ENCODE measurements at regions not wholly inside any gene's neighbourhood (a gene's known extent, or its start where the extent isn't known, plus 50 kb on each side); places are given as distances from the start of the nearest gene placed in this dataset.

- Histone ChIP-seq H3K4me1 (ENCODE audit: insufficient read depth, low read length) (no peaks in the 10 kb centered on the region), H2AK5ac (ENCODE audit: insufficient read length, low read length) (no peak overlapping the region), H4K5ac (ENCODE audit: insufficient read length, low read depth, low read length) (no peak overlapping the region), H4K8ac (replicated peaks; ENCODE audit: insufficient read length, low read depth, low read length) (no peak overlapping the region), H2BK120ac (ENCODE audit: low read depth, low read length, poor library complexity, severe bottlenecking) (no peak overlapping the region), H2BK15ac (ENCODE audit: low read depth, low read length) (no peak overlapping the region), H3K9ac (ENCODE audit: extremely low read depth, insufficient read length, low read length) (no peak overlapping the region), H3K27ac (ENCODE audit: insufficient read length, low read depth, low read length) (no peak overlapping the region), H3K14ac (ENCODE audit: insufficient read depth, low read length) (no peak overlapping the region), H3T11ph (ENCODE audit: low read length) (no peak overlapping the region), H2AFZ (ENCODE audit: low read length) (no peak overlapping the region), H2BK5ac (ENCODE audit: insufficient read length, low read length) (no peak overlapping the region), H2BK12ac (ENCODE audit: insufficient read length, low read depth, low read length) (no peak overlapping the region), H3K79me2 (ENCODE audit: insufficient read depth, low read length) (no peaks in the 10 kb centered on the region), H3K4ac (ENCODE audit: low read depth, low read length) (no peak overlapping the region), H3K56ac (ENCODE audit: insufficient read length, low read depth, low read length) (no peak overlapping the region), H3K18ac (ENCODE audit: insufficient read length, low read depth, low read length) (no peak overlapping the region), H4K20me1 (ENCODE audit: control insufficient read depth, insufficient read depth, insufficient read length) (no peaks in the 10 kb centered on the region), H2BK20ac (ENCODE audit: low read depth, low read length, poor library complexity, severe bottlenecking) (no peak overlapping the region), H4K91ac (ENCODE audit: insufficient read length, low read depth, low read length) (no peak overlapping the region), H3K27me3 (ENCODE audit: insufficient read depth, low read length) (no peaks in the 10 kb centered on the region; the same call in 1 of the 2 replicates), H3K79me1 (ENCODE audit: insufficient read depth, low read depth, low read length, poor library complexity, severe bottlenecking) (no peaks in the 10 kb centered on the region), H3K4me2 (ENCODE audit: insufficient read depth, insufficient read length, low read length) (no peak overlapping the region), H3K9me3 (ENCODE audit: control insufficient read depth, low read depth, low read length) (no peaks in the 10 kb centered on the region), H3K23ac (ENCODE audit: insufficient read length, low read depth, low read length) (no peak overlapping the region), H3K23me2 (ENCODE audit: insufficient read length, low read depth, low read length, poor library complexity, severe bottlenecking) (no peaks in the 10 kb centered on the region)
- Mint-ChIP-seq H3K27me3 (ENCODE audit: low read depth) (no peaks in the 10 kb centered on the region), H3K4me1 (no peaks in the 10 kb centered on the region), H3K4me3 (no peak overlapping the region), H3K9me3 (no peaks in the 10 kb centered on the region), H3K27ac (no peak overlapping the region), H3K36me3 (ENCODE audit: insufficient read depth in 1 of 3, low read depth in 3 of 3) (no peaks in the 10 kb centered on the region)
- TF ChIP-seq CTCF (conservative IDR thresholded peaks at IDR 0.05) = no peak
- no CpG with 5 or more reads among the region's 3 CpGs for WGBS (ENCODE audit: extremely low coverage, insufficient read length, low lambda C conversion rate)
- DNase-seq = no peak
These were observed 156.4 kb upstream of the RFX3 start for GRCh38 chr9:3682186-3682585.

All from H9 (cell line).